ENCODE measurements at regions not wholly inside any gene's neighbourhood (a gene's known extent, or its start where the extent isn't known, plus 50 kb on each side); places are given as distances from the start of the nearest gene placed in this dataset.
"Not testable (repeated sequence)": the region's sequence is repeated elsewhere in the genome, so short reads cannot be mapped to it uniquely, and the experiment has no call there.

- DNase-seq (ENCODE audit: low read depth in 4 of 4, low spot score in 1 of 4) = no peak
These were observed 187.0 kb upstream of the COL3A1 start for GRCh38 chr2:188787021-188787657.

DNA sequence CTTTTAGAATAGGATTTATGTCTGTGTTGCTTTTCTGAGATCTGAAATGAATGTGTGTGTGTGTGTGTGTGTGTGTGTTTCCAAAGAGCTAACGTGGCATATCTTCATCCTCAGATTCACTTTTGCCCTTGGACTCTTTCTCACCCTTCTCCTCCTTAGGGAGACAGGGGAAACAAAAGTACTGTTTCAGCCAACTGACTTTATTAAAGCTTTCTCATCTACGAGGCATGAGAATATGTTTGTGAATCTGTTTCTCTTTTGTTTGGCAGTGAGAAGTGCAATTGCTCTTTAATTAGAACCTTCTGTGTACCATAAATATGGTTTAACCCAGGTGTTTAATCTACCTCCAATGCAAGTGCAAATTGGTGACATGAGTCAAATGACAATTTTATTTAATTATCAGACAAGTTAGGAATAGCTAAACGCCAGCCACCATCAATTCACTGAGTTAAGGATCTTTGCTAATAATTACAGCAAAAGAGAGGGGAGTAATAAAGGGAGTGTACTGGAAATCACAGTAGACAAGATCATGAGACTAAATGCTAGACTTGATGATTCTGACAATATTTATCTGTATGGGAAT is 186.4 kb upstream of the COL3A1 start:
- no peak for DNase-seq (ENCODE audit: low read depth in 4 of 4, low spot score in 1 of 4)

GRCh38 chr2:188788621-188789020 is 185.6 kb upstream of the COL3A1 start:
- no peak for DNase-seq (ENCODE audit: low read depth in 4 of 4, low spot score in 1 of 4)

- no peak for DNase-seq (ENCODE audit: low read depth in 4 of 4, low spot score in 1 of 4)
These were observed 184.2 kb upstream of the COL3A1 start for GRCh38 chr2:188789951-188790350.

GRCh38 chr2:188794453-188794852 is 179.7 kb upstream of the COL3A1 start:
- not testable (repeated sequence) for DNase-seq (ENCODE audit: low read depth in 4 of 4, low spot score in 1 of 4)

DNA sequence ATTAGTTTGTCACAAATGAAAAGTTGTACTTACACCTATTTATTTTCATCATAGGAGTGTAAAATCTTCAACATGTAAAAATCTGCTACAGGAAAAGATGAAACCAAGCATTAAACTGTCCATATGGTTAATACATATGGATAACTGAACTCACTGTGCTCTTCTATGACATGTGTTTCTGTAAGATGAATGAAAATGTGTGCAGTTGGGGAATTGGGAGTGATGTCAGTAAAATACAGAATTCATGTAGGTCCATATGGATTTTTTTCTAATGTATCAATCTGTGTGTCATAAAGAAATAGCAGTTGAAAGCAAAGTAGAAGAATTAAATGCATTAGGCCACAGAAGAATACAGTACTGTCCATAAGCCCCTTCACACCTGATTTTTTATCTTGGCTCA is 178.4 kb upstream of the COL3A1 start:
- DNase-seq (ENCODE audit: low read depth in 4 of 4, low spot score in 1 of 4) = no peak

GRCh38 chr2:188797371-188797770 is 176.8 kb upstream of the COL3A1 start:
- no peak for DNase-seq (ENCODE audit: low read depth in 4 of 4, low spot score in 1 of 4)

GRCh38 chr2:188798159-188798558 is 176.0 kb upstream of the COL3A1 start:
- DNase-seq (ENCODE audit: low read depth in 4 of 4, low spot score in 1 of 4) = no peak

GRCh38 chr2:188805219-188805618 is 169.0 kb upstream of the COL3A1 start:
- no peak for DNase-seq (ENCODE audit: low read depth in 4 of 4, low spot score in 1 of 4)

DNA sequence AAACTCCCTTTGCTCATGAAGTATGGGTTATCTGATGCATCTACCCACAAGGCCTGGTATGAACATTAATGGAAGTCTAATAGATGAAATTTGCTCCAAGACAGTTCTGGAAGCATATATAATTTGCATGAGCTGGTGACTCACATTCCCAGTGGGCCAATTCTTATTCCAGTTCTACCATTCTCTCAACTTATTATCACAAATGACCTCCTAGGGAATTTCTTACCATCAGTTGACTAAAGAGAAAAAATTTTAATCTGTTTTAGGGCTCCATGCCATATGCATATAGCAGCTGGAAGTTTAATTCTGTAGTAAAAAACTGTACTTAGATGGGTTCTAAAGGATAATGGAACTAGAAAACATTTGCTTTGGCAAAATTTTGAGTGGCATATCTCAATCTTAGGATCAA is 165.2 kb upstream of the COL3A1 start:
- no peak for DNase-seq (ENCODE audit: low read depth in 4 of 4, low spot score in 1 of 4)

GRCh38 chr2:188810586-188810985 is 163.6 kb upstream of the COL3A1 start:
- no peak for DNase-seq (ENCODE audit: low read depth in 4 of 4, low spot score in 1 of 4)

DNA sequence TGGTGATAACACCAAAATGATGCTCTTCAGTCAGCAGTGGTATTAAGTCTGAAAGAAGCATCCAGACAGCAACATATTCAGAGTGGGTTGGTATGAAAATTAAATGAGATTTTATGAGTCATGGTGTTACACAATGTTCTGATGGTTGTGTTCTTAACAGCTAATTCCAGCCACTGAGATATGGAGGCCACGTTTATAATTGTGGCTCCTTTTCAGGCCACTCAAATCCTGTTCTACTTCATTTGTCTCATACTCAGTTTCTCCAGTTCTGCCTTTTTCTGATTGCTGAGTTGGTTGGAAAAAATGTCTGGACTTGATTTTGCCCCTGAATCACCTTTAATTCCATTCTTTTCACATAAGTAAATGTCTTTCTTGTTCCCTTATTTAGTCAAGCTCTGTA is 162.7 kb upstream of the COL3A1 start:
- no peak for DNase-seq (ENCODE audit: low read depth in 4 of 4, low spot score in 1 of 4)

- DNase-seq (ENCODE audit: low read depth in 4 of 4, low spot score in 1 of 4) = no peak
These were observed 160.9 kb upstream of the COL3A1 start for GRCh38 chr2:188813315-188813714.

GRCh38 chr2:188813857-188814256 is 160.3 kb upstream of the COL3A1 start:
- DNase-seq (ENCODE audit: low read depth in 4 of 4, low spot score in 1 of 4) = no peak

- DNase-seq (ENCODE audit: low read depth in 4 of 4, low spot score in 1 of 4) = no peak
These were observed 155.2 kb upstream of the COL3A1 start for GRCh38 chr2:188819011-188819410.

GRCh38 chr2:188819792-188820191 is 154.4 kb upstream of the COL3A1 start:
- no peak for DNase-seq (ENCODE audit: low read depth in 4 of 4, low spot score in 1 of 4)

DNA sequence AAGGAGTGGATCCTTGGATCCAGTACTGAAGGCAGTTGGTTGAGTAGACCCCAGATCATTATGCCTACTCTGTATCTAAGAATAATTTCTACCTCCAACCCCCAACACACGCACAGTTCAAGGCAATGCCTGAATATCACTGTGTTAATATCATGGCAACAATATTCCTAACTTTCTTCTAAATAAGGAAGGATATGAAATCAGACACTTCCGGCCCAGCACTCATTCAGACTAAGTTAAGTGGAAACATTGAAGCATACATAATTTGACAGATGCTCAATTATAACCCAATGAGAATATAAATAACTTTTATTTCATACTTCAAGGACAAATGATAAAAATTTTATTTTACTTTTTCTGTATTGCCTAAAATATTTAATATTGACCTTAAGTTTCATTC is 153.6 kb upstream of the COL3A1 start:
- no peak for DNase-seq (ENCODE audit: low read depth in 4 of 4, low spot score in 1 of 4)

GRCh38 chr2:188824125-188824524 is 150.0 kb upstream of the COL3A1 start:
- no peak for DNase-seq (ENCODE audit: low read depth in 4 of 4, low spot score in 1 of 4)

DNA sequence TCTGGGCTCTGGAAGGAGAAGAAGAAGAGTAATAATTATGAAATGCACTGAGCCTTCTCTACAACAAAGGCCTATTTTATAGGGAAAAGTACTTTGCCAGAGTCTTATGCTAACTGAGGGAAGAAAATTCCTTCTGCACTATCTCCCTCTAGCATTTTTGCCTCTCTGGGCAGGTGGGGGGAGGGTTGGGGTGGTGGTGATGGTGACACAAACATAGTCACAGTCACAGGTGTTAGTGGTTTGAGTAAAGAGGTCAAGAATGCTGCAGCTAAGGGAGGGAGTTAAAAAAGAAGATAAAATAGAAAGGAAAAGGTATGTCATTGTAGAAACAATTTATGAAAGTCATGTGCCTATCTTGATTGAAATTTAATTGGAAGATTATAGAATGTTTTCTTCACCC is 140.8 kb upstream of the COL3A1 start:
- no peak for DNase-seq (ENCODE audit: low read depth in 4 of 4, low spot score in 1 of 4)

DNA sequence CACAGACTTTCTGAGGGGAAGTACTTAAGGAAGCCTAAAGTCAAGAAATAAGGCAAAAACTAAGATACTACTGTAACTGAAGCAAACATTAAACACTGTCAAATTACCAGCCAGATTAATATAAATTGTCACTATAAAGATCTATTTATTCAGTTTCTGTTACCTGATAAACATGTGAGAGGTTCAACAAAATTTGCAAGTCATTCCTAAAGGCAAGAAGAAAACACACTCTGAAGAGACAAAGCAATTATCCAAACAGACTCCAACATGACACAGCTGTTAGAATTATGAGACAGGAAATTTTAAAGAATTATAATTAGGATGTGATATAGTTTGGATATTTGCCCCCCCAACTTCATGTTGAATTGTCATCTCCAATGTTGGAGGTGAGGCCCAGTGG is 140.4 kb upstream of the COL3A1 start:
- DNase-seq (ENCODE audit: low read depth in 4 of 4, low spot score in 1 of 4) = no peak

DNA sequence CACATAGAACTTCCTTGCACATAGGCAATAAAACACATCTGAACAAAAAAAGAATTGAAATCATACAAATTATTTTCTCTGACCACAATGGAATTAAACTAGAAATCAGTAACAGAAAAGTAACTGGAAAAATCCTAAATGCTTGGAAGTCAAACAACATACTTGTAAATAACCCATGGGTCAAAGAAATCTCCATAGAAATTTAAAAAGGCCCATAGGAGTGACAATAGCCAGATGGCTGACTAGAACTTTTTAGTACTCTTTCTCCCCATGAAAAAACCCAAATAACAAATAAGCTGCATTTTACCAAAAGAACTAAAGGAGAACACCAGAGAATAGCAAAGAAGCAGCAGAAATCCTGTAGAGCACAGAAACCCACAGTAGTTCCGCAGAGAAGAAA is 139.2 kb upstream of the COL3A1 start:
- no peak for DNase-seq (ENCODE audit: low read depth in 4 of 4, low spot score in 1 of 4)

DNA sequence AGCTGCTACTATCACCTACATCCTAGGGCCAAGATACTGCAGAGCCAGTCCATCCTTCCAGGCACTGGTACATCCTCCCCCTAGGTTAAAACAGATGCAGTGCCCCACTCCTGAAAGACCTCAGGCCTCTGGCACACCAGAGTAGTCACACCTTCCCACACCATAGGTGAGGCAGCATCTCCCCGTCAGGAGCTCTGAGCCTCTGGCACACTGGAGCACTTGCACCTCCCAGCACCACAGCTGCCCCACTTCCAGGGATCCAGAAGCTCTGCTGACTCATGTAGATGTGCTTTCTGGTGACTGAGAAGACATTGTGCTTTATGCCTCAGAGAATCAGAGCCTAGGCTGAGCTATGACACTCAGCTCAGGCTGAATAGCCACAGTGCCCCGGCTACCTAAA is 138.4 kb upstream of the COL3A1 start:
- no peak for DNase-seq (ENCODE audit: low read depth in 4 of 4, low spot score in 1 of 4)

DNA sequence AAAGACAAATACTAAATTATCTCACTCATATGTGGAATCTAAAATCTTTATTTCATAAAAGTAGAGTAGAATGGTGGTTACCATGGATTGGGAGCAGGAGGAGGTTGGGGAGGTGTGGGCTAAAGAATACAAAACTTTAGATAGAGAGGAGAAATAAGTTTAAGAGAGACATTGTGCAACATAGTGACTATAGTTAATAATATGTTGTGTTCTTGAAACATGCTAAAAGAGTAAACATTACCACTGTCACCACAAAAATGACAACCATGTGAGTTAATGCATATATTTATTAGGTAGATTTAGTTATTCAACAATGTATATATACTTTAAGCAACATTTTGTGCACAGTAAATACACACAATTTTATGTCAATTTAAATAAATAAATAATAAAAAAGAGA is 128.5 kb upstream of the COL3A1 start:
- no peak for DNase-seq (ENCODE audit: low read depth in 4 of 4, low spot score in 1 of 4)

Measured in stimulated activated CD4-positive, alpha-beta T cell treated with anti-CD3 and anti-CD28 coated beads, Interleukin-1b, Interleukin-23, amount 100 ng/mL, for 24 hours (primary cell).